Loucy (cell line): ENCODE measurements at regions not wholly inside any gene's neighbourhood (a gene's known extent, or its start where the extent isn't known, plus 50 kb on each side); places are given as distances from the start of the nearest gene placed in this dataset.

ENCODE experiments used
- EZH2phosphoT487 ChIP-seq: fragments of 200-600 bp; IDR thresholded peaks from 2 replicates; pipeline ENCODE4 v1.6.1; 2018; ENCODE audit warnings: antibody characterized with exemption, mild to moderate bottlenecking, moderate library complexity, borderline replicate concordance
- TF ChIP-seq, protein P1 (sequence below): fragments of 200-600 bp; sonication (generic); conservative IDR thresholded peaks from 2 replicates; pipeline ENCODE4 v1.5.1; 2014; ENCODE audit warnings: mild to moderate bottlenecking, antibody characterized with exemption, low read length

DNA sequence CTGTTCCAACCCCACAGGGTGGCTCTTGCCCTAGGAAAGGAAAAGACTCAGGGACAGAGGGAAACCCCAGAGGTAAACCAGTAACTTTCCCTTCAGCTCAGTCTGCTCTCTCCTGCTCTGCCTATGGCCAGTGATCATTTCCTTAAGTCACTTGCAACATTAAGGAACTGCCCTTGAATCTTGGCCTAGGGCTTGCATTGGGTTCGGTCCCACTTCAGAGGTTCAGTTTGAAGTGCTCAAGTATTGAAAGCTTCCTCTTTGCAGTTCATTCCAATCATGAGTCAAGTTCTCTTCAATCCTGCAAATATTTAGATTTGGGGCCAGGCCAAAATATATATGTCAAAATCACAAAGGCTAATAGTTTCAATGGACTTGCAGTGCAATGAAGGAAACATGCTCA lies 97.7 kb upstream of the IRF2BP2 start:
- TF ChIP-seq, protein P1, sequence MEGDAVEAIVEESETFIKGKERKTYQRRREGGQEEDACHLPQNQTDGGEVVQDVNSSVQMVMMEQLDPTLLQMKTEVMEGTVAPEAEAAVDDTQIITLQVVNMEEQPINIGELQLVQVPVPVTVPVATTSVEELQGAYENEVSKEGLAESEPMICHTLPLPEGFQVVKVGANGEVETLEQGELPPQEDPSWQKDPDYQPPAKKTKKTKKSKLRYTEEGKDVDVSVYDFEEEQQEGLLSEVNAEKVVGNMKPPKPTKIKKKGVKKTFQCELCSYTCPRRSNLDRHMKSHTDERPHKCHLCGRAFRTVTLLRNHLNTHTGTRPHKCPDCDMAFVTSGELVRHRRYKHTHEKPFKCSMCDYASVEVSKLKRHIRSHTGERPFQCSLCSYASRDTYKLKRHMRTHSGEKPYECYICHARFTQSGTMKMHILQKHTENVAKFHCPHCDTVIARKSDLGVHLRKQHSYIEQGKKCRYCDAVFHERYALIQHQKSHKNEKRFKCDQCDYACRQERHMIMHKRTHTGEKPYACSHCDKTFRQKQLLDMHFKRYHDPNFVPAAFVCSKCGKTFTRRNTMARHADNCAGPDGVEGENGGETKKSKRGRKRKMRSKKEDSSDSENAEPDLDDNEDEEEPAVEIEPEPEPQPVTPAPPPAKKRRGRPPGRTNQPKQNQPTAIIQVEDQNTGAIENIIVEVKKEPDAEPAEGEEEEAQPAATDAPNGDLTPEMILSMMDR: no peak
- no peak for TF ChIP-seq EZH2phosphoT487
